GM12892 (cell line): ENCODE measurements at regions not wholly inside any gene's neighbourhood (a gene's known extent, or its start where the extent isn't known, plus 50 kb on each side); places are given as distances from the start of the nearest gene placed in this dataset.
"Not testable (repeated sequence)": the region's sequence is repeated elsewhere in the genome, so short reads cannot be mapped to it uniquely, and the experiment has no call there.

ENCODE experiments used
- POLR2A ChIP-seq: IDR thresholded peaks from 2 replicates; pipeline ENCODE4 v1.6.1; 2011; ENCODE audit warnings: low read depth, low read length, control low read depth
- TAF1 ChIP-seq: IDR thresholded peaks from 2 replicates; pipeline ENCODE4 v1.6.1; 2011; ENCODE audit warnings: low read depth, mild to moderate bottlenecking, control low read depth, low read length, borderline replicate concordance

GRCh38 chr15:96877442-96877841, 546.9 kb downstream of the NR2F2 start:
- TF ChIP-seq TAF1, POLR2A: not testable (repeated sequence)
